H1 (cell line): ENCODE measurements at regions not wholly inside any gene's neighbourhood (a gene's known extent, or its start where the extent isn't known, plus 50 kb on each side); places are given as distances from the start of the nearest gene placed in this dataset.

ENCODE experiments used
- CTCF ChIA-PET: fragments of 300-600 bp; sonication (Branson Sonifier 250); formaldehyde crosslinking; loops from one replicate; lab custom pipeline; 2021; ENCODE audit not compliant: partially characterized antibody; lab: Charles Lee
- POLR2A ChIA-PET: fragments of 300-600 bp; sonication (Branson Sonifier 250); formaldehyde crosslinking; loops from one replicate; lab custom pipeline; 2021; ENCODE audit warnings: inconsistent platforms; ENCODE audit not compliant: partially characterized antibody; lab: Charles Lee
- DNase-seq, 2 experiments: peaks; one replicate each; pipeline versions ENCODE4 v3.0.0 to v3.0.0-alpha.2; 2010 to 2022; ENCODE audit warnings: low spot score in 2 of 2, low read depth in 1 of 2, mixed read lengths in 1 of 2
- FAIRE-seq: peaks from 2 replicates; lab custom pipeline; 2011; peaks lifted over from hg19 to GRCh38; lab: Jason Lieb, UNC
- H2AFZ ChIP-seq: 2 replicates; pipeline ENCODE4 v1.8.1; 2012; ENCODE audit warnings: low read length, inconsistent platforms
- H2AK5ac ChIP-seq: 2 replicates; pipeline ENCODE4 v1.6.1; 2013; ENCODE audit warnings: low read depth, low read length
- H2BK120ac ChIP-seq: replicated peaks from 2 replicates; pipeline ENCODE3; 2013; ENCODE audit warnings: low read depth, low read length, inconsistent platforms
- H2BK12ac ChIP-seq: 2 replicates; pipeline ENCODE4 v1.6.1; 2013; ENCODE audit warnings: low read depth, low read length
- H2BK15ac ChIP-seq: 2 replicates; pipeline ENCODE4 v1.6.1; 2013; ENCODE audit warnings: low read length
- H2BK20ac ChIP-seq: 2 replicates; pipeline ENCODE4 v1.6.1; 2013; ENCODE audit warnings: low read length
- H2BK5ac ChIP-seq: 2 replicates; pipeline ENCODE4 v1.6.1; 2013; ENCODE audit warnings: low read depth, low read length
- H3K14ac ChIP-seq: 2 replicates; pipeline ENCODE4 v1.6.1; 2013; ENCODE audit warnings: inconsistent platforms; ENCODE audit not compliant: insufficient read length
- H3K18ac ChIP-seq: 2 replicates; pipeline ENCODE4 v1.6.1; 2013; ENCODE audit warnings: low read length; ENCODE audit errors: extremely low read depth
- H3K23ac ChIP-seq: 2 replicates; pipeline ENCODE4 v1.6.1; 2013; ENCODE audit warnings: inconsistent platforms; ENCODE audit not compliant: insufficient read length
- H3K23me2 ChIP-seq: 2 replicates; pipeline ENCODE4 v1.6.1; 2013; ENCODE audit warnings: low read depth, low read length
- H3K27ac ChIP-seq: 2 replicates; pipeline ENCODE4 v1.6.1; 2011; ENCODE audit warnings: low read depth, low read length, inconsistent platforms
- H3K27me3 ChIP-seq, 4 experiments: replicated peaks in 1 of 4; 1 replicate in 1 of 4; 2 replicates in 3 of 4; pipeline versions ENCODE4 v1.6.1 to v1.8.1; 2011 to 2013; ENCODE audit warnings: low read length in 3 of 4, mild to moderate bottlenecking in 3 of 4, inconsistent platforms in 2 of 4, mixed read lengths in 2 of 4, moderate library complexity in 1 of 4; ENCODE audit not compliant: control insufficient read depth in 3 of 4, insufficient read depth in 3 of 4; ENCODE audit errors: extremely low read depth in 1 of 4
- H3K36me3 ChIP-seq, 4 experiments: 2 replicates each; pipeline versions ENCODE4 v1.6.1 to v1.8.1; 2011 to 2013; ENCODE audit warnings: mild to moderate bottlenecking in 4 of 4, low read length in 3 of 4, moderate library complexity in 2 of 4, control low read depth in 1 of 4, inconsistent platforms in 1 of 4; ENCODE audit not compliant: insufficient read depth in 4 of 4, control insufficient read depth in 2 of 4
- H3K4ac ChIP-seq: replicated peaks from 2 replicates; pipeline ENCODE3; 2013; ENCODE audit warnings: low read length, low read depth, mixed read lengths, inconsistent platforms; ENCODE audit not compliant: insufficient read length
- H3K4me1 ChIP-seq, 4 experiments: replicated peaks in 1 of 4; 1 replicate in 1 of 4; 2 replicates in 3 of 4; pipeline versions ENCODE4 v1.6.1 to v1.8.1; 2011 to 2013; ENCODE audit warnings: low read length in 3 of 4, inconsistent platforms in 2 of 4, mixed read lengths in 1 of 4; ENCODE audit not compliant: insufficient read depth in 4 of 4, control insufficient read depth in 3 of 4
- H3K4me2 ChIP-seq, 2 experiments: 2 replicates each; pipeline versions ENCODE4 v1.6.1 to v1.8.1; 2011 to 2013; ENCODE audit warnings: low read depth in 2 of 2, low read length in 2 of 2, control low read depth in 1 of 2, inconsistent platforms in 1 of 2, mild to moderate bottlenecking in 1 of 2; ENCODE audit not compliant: insufficient read depth in 1 of 2
- H3K4me3 ChIP-seq, 4 experiments: fragments of 200-600, 300-600 bp in 1 of 4; sonication (generic), shearing (Covaris generic), sonication (Bioruptor Twin) in 1 of 4; 2 replicates each; pipeline versions ENCODE4 v1.5.1 to v1.8.1; 2011 to 2016; ENCODE audit warnings: low read length in 4 of 4, low read depth in 3 of 4, control low read depth in 2 of 4, inconsistent platforms in 2 of 4, mild to moderate bottlenecking in 2 of 4, mixed read lengths in 1 of 4, moderate library complexity in 1 of 4; ENCODE audit not compliant: insufficient read depth in 2 of 4; ENCODE audit errors: extremely low read depth in 1 of 4
- H3K56ac ChIP-seq: replicated peaks from 2 replicates; pipeline ENCODE3; 2013; ENCODE audit warnings: low read depth, mild to moderate bottlenecking, mixed read lengths, low read length, inconsistent platforms; ENCODE audit not compliant: insufficient read length
- H3K79me1 ChIP-seq: 2 replicates; pipeline ENCODE4 v1.6.1; 2013; ENCODE audit warnings: low read depth, low read length, control low read depth
- H3K79me2 ChIP-seq, 2 experiments: 2 replicates each; pipeline versions ENCODE4 v1.6.1 to v1.8.1; 2012 to 2013; ENCODE audit warnings: low read length in 2 of 2, mild to moderate bottlenecking in 2 of 2, inconsistent platforms in 1 of 2; ENCODE audit not compliant: insufficient read depth in 2 of 2, control insufficient read depth in 1 of 2
- H3K9ac ChIP-seq, 4 experiments: replicated peaks in 1 of 4; 1 replicate in 1 of 4; 2 replicates in 3 of 4; pipeline versions ENCODE4 v1.6.1 to v1.8.1; 2011 to 2013; ENCODE audit warnings: low read depth in 3 of 4, low read length in 3 of 4, control low read depth in 2 of 4, mild to moderate bottlenecking in 2 of 4, moderate library complexity in 2 of 4, inconsistent platforms in 1 of 4; ENCODE audit errors: extremely low read depth in 1 of 4
- H3K9me3 ChIP-seq, 2 experiments: 2 replicates each; pipeline versions ENCODE4 v1.6.1 to v1.8.1; 2012 to 2013; ENCODE audit warnings: mild to moderate bottlenecking in 2 of 2, moderate library complexity in 2 of 2, control low read depth in 1 of 2, inconsistent platforms in 1 of 2, low read depth in 1 of 2, low read length in 1 of 2, mixed read lengths in 1 of 2; ENCODE audit not compliant: insufficient read depth in 2 of 2
- H4K20me1 ChIP-seq, 2 experiments: replicated peaks in 1 of 2; 2 replicates each; pipeline versions ENCODE3 to v1.8.1; 2011 to 2013; ENCODE audit warnings: inconsistent platforms in 2 of 2, low read length in 2 of 2, mild to moderate bottlenecking in 1 of 2; ENCODE audit not compliant: insufficient read depth in 2 of 2, control insufficient read depth in 1 of 2
- H4K5ac ChIP-seq: 2 replicates; pipeline ENCODE4 v1.6.1; 2013; ENCODE audit warnings: low read length, low read depth, mixed read lengths, inconsistent platforms; ENCODE audit not compliant: insufficient read length
- H4K8ac ChIP-seq: 2 replicates; pipeline ENCODE4 v1.8.0; 2013; ENCODE audit warnings: mild to moderate bottlenecking, moderate library complexity, low read length, inconsistent platforms; ENCODE audit not compliant: insufficient read depth; ENCODE audit errors: extremely low read depth
- H4K91ac ChIP-seq: replicated peaks from 2 replicates; pipeline ENCODE3; 2013; ENCODE audit warnings: low read length, mixed read lengths, inconsistent platforms; ENCODE audit not compliant: insufficient read length
- CBX8 ChIP-seq: fragments of 300-800, 300-1000 bp; sonication (generic); IDR thresholded peaks from 2 replicates; pipeline ENCODE4 v1.7.1; 2016; ENCODE audit warnings: low read depth, low read length, borderline replicate concordance
- HDAC2 ChIP-seq, 2 experiments: fragments of 300-600 bp in 1 of 2; sonication (generic) in 1 of 2; IDR thresholded peaks; 2 replicates each; pipeline ENCODE4 v1.6.1; 2011 to 2012; ENCODE audit warnings: low read depth in 2 of 2, low read length in 2 of 2, mild to moderate bottlenecking in 2 of 2, moderate library complexity in 2 of 2, borderline replicate concordance in 1 of 2, inconsistent platforms in 1 of 2
- KDM1A ChIP-seq: fragments of 200-600, 300-600 bp; sonication (generic); IDR thresholded peaks from 2 replicates; pipeline ENCODE4 v1.7.1; 2016; ENCODE audit warnings: mild to moderate bottlenecking, low read length, borderline replicate concordance
- WGBS, 2 experiments: shearing (Covaris generic) in 1 of 2; methylation state at CpG; one replicate each; pipeline versions ENCODE4 v1.1.6 to v1.1.7; 2013 to 2015; ENCODE audit warnings: low lambda C conversion rate in 2 of 2, mixed read lengths in 2 of 2, inconsistent platforms in 1 of 2, low coverage in 1 of 2, missing lambda C conversion rate in 1 of 2; ENCODE audit not compliant: insufficient replicate concordance in 2 of 2, insufficient coverage in 1 of 2, insufficient read length in 1 of 2; ENCODE audit errors: extremely low coverage in 1 of 2, missing lambda C conversion rate in 1 of 2; 5-methylcytosine and 5-hydroxymethylcytosine counted together

- peaks cover 24 to 69% (median 56%) of the 10 kb centered on the region in 4 experiments for H3K27me3 ChIP-seq
- TF ChIP-seq KDM1A, result peak; percentile 84
- TF ChIP-seq CBX8, result no peak
- TF ChIP-seq HDAC2 (IDR thresholded peaks at IDR 0.05; ENCODE audit: borderline replicate concordance in 1 of 2, low read depth in 2 of 2, low read length in 2 of 2), result peak in 1 of 2 experiments; percentile 76; a peak in 1 of 4 replicates
- H3K79me2 ChIP-seq, result no peaks in the 10 kb centered on the region
Observed at GRCh38 chr6:41425511-41425910, 90.1 kb downstream of the NCR2 start.

More at GRCh38 chr6:41425511-41425910, 90.1 kb downstream of the NCR2 start:
- Histone ChIP-seq H4K8ac (no peak overlapping the region), H3K27ac (no peak overlapping the region), H2AK5ac (peak overlapping the region; percentile 29; the same call in 1 of the 2 replicates), H3K9ac (no peak overlapping the region), H2BK5ac (no peak overlapping the region), H2BK20ac (peak overlapping the region; percentile 38; the same call in 1 of the 2 replicates), H2BK15ac (no peak overlapping the region), H3K36me3 (no peaks in the 10 kb centered on the region), H3K56ac (no peak overlapping the region), H3K4ac (no peak overlapping the region), H3K23ac (no peak overlapping the region), H2AFZ (no peak overlapping the region), H4K20me1 (peaks cover 1 to 2% of the 10 kb centered on the region in 2 experiments), H3K9me3 (no peaks in the 10 kb centered on the region), H2BK120ac (no peak overlapping the region), H3K14ac (no peak overlapping the region), H4K91ac (no peak overlapping the region), H3K4me1 (peaks cover 3 to 38% (median 13%) of the 10 kb centered on the region in 4 experiments), H2BK12ac (no peak overlapping the region), H3K4me3 (no peak overlapping the region), H3K18ac (no peak overlapping the region), H4K5ac (no peak overlapping the region), H3K4me2 (no peak overlapping the region; a peak in 1 of 4 replicates), H3K23me2 (peaks cover 23% of the 10 kb centered on the region; the same call in 1 of the 2 replicates), H3K79me1 (no peaks in the 10 kb centered on the region)
- ChIA-PET POLR2A (interaction anchor here (0.7 kb wide), 1 partner anchor 50 kb away, joined by 3 read pairs; no protein-coding TSS in a partner anchor), CTCF (interaction anchor here (0.5 to 18.6 kb wide), 49 partner anchors 8 to 430 kb away, joined by 3 to 361 read pairs (median 6); no protein-coding TSS in a partner anchor)
- WGBS, 2 experiments, result 86% methylated on average over 1 of the region's 1 CpG; no CpG with 5 or more reads in 1 of the 2 experiments
- FAIRE-seq (no peak), DNase-seq (no peak)
